HK-2 (cell line): ENCODE measurements at regions not wholly inside any gene's neighbourhood (a gene's known extent, or its start where the extent isn't known, plus 50 kb on each side); places are given as distances from the start of the nearest gene placed in this dataset.

Source experiments
- DNase-seq: peaks from one replicate; pipeline ENCODE4 v3.0.0-alpha.2; 2018; ENCODE audit not compliant: unreplicated experiment

DNA sequence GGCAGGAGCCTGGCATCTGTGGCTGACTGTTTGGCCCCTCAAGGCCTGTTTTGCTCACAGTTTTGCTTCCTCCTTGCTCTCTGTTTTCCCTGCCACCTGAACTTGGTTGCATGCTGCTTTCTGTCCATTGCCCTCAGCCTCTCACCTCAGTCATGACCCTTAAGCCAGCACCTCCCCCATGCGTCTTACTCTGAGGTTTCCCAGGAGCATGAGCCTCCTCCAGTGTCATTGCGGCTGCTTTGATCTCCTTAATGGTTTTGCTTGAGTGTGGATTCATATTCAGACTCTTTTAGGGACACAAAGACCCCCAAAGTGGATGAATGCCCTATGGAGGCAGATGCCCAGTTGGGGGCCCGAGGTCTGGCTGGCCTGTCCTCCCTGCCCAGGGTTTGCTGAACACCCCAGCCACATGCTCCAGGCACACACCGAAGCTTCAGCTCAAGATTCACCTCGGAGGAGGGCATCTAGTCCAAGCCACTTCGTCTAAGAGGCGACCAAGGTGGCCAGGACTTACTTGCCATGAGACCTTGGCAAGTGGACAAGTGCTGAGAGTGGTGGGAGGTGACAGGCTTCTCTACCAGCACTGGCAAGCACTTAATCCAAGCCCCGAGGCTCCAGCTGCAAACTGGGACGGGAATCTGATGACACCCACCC lies 95.4 kb upstream of the DIO3 start:
- DNase-seq = no peak

GRCh38 chr14:101466456-101467180 lies 94.7 kb upstream of the DIO3 start:
- no peak for DNase-seq

GRCh38 chr14:101467181-101467926 lies 93.9 kb upstream of the DIO3 start:
- no peak for DNase-seq

DNA sequence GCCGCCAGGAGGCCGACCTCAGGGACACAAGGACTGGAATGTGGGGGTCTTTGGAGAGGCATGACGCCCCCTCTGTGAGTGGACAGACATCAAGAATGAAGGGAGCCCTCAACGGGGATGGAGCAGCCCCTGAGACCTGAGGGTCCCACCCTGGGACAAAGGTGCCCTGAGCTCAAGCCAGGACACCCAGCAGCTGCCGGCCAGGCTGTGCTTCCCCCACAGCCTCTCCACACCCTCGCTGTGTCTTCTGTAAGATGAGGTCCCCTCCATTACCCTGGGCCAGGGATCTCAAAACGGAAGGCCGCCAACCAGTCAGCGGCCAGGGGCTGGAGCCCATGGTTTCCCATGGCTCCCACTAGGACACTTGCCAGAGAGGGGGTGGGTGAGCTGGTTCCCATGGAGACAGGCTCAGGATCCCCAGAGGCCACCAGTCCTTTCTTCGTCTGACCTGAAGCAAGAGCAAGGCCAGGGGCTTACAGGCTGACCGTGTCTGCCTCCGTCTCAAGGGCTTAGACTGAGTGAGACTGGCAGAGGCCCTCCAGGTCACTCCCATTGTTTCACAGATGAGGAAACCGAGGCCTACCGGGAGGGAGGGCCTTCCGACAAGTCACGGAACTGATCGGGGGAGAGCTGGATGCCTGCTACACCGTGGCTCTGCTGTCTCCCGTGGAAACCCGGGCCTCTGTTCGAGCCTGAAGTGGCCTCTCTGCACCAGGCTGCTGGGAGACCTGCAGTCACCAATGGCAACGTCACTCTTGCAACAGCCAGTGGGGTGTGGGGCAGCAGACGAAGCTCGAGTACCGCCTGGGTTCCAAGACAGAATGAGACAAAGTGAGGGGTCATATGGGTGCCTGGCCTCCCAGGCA lies 91.7 kb upstream of the DIO3 start:
- no peak for DNase-seq

- no peak for DNase-seq
Measured at GRCh38 chr14:101470266-101470665, 91.0 kb upstream of the DIO3 start.

DNA sequence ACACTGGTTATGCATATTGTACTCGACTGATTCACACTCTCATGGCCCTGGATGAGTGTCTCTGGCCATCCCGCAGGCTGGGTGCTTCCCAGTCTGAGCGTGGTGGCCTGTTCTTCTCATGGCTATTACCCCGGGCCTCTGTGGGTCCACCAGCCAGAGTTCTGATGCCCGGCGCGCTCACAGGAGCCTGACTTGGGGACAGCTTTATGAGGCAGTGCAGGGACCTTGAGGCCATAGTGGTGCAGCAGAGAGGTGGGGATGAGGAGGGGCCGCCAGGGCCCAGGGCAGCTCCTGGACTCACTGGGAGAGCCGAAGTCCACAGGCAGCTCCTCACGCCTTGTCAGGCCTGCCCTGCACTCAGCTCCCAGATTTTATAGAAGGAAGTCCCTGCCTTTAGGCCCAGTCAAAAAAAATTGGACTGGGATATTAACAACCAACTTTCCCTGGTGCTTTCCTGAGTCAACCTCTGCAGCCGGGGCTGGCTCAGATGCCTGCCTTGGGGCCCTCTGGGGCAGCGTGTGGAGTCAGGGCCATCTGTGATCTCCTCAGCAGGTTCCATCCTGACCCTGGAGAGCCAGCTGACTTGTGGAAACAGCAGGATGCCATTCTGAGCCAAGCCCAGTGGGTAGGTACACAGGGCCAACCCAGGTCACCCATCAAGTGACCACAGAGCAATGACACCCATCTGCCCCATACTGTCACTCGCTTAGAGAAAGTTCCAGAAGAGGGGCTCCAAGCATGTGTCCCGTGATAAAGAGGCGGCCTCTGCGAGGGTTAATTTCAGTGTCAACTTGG lies 89.4 kb upstream of the DIO3 start:
- no peak for DNase-seq

DNA sequence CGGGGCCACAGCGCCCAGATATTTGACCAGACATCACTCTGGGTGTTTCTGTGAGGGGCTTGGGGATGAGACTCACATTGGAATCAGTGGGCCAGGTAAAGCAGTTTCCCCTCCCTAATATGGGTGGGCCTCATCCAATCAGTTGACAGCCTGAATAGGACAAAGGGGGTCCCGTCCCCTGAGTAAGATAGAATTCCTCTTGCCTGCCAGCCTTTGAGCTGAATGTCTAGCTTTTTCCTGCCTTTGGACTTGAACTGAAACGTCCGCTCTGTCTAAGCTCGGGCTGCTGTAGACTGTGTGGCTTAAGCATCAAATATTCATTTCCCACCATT lies 88.8 kb upstream of the DIO3 start:
- no peak for DNase-seq

DNA sequence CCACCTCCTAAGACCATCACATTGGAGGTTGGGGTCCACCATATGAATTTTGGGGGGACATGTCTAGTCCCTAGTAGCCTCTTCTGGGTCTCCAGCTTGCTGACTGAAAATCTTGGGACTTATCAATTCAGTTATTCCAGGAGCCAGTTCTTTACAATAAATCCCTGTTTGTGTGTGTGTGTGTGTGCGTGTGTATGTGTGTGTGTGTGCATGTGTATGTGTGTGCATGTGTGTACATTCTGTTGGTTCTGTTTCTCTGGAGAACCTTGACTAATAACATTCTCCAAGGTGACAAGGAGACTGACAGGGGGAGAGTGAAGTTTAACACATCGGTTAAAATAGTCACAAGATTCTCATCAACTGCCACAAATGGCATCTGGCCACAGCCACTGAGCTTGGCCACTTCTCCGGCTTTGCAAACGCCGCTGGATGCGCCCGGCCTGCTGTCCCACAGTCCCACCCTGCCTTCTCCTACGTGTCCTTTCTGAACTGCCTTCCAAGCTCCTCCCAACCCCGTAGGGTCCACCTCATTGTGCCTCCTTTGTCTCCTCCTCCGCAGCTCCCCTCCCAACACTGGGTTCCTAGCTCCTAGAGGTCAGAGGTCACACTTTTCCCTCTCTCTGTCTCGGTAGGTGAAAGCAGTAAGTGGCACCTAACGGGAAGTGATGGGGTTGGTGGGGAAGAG lies 88.1 kb upstream of the DIO3 start:
- DNase-seq = no peak

DNA sequence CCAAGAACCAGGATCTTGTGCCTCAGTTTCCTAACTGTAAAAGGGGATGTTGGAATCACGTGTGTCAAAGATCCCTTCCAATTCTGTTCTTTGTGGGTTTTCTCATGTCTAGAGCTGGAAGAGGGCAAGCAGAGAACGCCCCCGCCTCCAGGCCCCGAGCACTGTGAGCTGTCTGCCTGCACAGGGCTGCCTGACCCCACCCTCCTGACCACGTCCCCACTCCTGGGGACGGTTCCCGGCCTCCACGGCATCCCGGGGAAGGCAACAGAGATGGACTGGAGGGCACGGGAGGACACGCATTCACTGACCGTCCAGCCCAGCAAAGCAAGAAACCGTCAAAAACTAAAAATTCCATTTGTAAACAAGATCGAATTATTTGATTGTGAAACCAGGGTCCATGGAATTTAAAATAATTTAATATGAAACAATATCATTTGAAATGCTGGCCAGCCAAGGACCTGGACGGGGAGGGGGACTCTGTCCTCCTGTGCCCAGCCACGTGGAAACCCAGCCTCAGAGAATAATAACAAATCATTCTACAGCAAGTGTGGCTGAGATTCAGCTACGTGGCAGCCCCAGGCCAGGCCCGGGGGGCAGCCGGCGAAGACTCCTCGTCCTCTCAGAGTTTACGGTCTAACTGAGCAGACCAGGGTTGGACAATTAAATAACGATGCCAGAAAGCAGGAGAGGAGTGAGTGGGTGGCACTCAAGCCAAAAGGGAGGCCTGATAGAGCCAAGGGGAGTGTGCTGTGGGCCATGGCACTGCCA lies 87.3 kb upstream of the DIO3 start:
- DNase-seq = no peak

- no peak for DNase-seq
Measured at GRCh38 chr14:101474563-101475455, 86.5 kb upstream of the DIO3 start.

DNA sequence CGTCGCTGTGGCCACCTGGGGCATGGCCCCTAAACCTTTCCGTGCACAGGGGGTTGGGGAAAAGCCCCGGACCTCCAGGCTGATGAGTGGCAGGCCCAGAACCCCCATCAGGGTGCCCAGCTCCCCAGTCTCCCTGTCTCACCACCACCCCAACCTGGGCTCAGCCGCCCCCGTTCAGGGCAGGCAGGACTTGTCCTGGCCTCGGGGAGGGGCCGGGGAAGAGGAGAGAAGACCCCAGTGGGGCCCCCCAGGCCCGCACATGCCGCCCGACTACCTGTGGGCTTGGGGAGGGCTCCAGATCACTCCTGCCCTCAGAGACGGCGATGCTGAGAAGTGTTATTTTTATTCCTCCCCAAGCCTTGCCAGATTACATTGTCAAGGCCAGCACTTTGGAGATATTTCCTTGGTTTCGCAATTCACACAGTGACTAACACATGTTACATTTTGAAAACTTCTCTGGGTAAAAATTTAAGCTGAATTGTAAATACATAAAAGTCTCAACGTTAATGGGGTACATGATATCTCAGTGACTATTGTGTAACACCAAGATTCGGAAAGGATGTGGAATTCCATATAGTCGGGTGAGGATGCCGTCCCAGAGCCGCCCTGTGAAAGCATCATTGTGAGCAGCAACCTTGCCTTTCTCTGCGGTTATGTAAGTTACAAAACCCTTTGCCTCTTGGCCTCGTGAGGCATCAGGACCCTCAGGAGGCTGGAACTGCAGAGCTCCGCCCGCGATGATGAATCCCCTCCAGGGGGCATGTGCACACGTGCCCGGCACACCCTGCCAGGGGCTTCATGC lies 85.6 kb upstream of the DIO3 start:
- DNase-seq = no peak

DNA sequence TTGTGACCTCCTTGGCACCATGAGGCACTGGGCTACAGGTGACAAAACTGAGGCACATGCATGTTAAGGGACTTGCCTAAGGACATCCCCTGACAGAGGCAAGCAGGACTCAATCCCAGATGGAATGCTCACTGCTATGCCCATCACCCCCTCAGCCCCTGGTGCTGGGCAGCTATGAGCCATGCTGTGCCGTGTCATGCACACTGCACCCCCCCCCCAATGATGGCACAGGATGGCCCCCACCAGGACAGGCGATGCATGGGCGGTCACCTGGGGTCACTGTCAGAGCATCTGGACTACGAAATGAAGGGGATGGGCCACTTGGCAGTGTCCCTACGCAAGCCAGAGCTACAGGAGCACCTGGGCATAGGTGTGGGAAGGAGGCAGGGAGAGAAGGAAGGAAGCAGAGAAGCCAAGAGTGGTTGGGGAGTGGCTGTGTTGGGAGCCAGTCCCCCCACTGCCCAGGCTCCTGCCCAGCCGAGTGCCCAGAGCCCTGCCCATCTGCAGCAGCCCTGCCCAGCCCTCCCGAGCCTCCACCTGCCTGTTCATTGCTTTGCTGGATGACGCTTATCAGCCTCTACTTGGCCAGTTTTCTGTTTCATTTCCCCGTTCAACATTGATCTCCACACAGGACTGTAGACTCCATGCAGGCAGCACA lies 84.9 kb upstream of the DIO3 start:
- DNase-seq = no peak

DNA sequence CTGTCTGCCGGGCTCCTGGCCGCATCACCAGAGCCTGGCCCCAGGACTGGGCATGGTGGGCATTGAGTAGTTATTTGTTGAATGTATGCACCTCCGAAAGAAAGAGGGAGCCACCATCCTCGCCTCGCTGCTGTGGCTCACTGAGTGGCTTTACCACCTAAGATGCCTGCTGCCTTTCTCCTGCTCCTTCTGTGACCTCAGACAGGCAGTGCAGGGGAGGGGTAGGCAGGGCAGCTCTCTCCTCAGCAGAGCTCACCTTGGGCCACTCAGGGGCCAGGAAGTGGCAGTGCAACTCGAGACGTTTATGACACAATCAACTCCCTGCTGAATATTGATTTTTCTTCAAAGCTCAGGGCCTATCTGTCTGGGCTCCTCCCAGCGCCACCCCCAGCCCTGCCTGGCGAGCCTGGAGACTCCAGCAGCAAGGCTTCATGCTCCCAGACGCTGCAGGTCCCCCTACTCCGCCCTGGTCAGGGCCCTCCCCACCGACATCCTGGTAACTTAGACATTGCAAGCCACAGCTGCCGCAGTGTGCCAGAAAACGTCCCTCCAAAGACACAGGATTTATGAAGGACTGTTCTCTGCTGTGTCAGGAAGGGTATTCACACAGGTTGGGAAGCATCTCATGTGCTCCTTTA lies 84.3 kb upstream of the DIO3 start:
- no peak for DNase-seq

- no peak for DNase-seq
Measured at GRCh38 chr14:101477648-101478047, 83.6 kb upstream of the DIO3 start.

- no peak for DNase-seq
Measured at GRCh38 chr14:101478096-101478495, 83.2 kb upstream of the DIO3 start.

- DNase-seq = no peak
Measured at GRCh38 chr14:101478796-101479410, 82.4 kb upstream of the DIO3 start.
